ENCODE measurements at regions not wholly inside any gene's neighbourhood (a gene's known extent, or its start where the extent isn't known, plus 50 kb on each side); places are given as distances from the start of the nearest gene placed in this dataset.

GRCh38 chr1:117783606-117784396 is 145.6 kb downstream of the GDAP2 start:
- no TSS peak for BruUV-seq (replicated peaks)
- DNase-seq (ENCODE audit: low read depth, low spot score) (no peak), ATAC-seq (no peak)
- Histone ChIP-seq H3K79me2 (ENCODE audit: insufficient read depth, low read length) (no peaks in the 10 kb centered on the region), H2AFZ (ENCODE audit: low read depth, low read length, poor library complexity, severe bottlenecking) (no peak overlapping the region), H3K9me3 (ENCODE audit: control insufficient read depth in 1 of 2, insufficient read depth in 1 of 2, low read depth in 1 of 2, low read length in 2 of 2) (no peaks in the 10 kb centered on the region), H3K27me3 (ENCODE audit: insufficient read depth, low read length) (no peaks in the 10 kb centered on the region), H3K9me2 (ENCODE audit: insufficient read depth) (no peaks in the 10 kb centered on the region), H3K27ac (ENCODE audit: low read depth, low read length) (no peak overlapping the region), H4K20me1 (ENCODE audit: insufficient read depth) (no peaks in the 10 kb centered on the region), H3K4me3 (replicated peaks in 1 of 2; ENCODE audit: low read depth in 1 of 2, low read length in 2 of 2) (no peak overlapping the region), H3K9ac (ENCODE audit: low read length) (no peak overlapping the region), H3K4me2 (ENCODE audit: low read length) (no peak overlapping the region), H3K36me3 (ENCODE audit: control insufficient read depth in 1 of 2, insufficient read depth in 2 of 2, low read length in 2 of 2) (no peaks in the 10 kb centered on the region), H3K4me1 (ENCODE audit: control insufficient read depth in 1 of 2, insufficient read depth in 2 of 2, low read length in 2 of 2) (no peaks in the 10 kb centered on the region)
- POLR2A ChIA-PET = no interaction called here
- intact Hi-C loops (cut with micrococcal nuclease) = no loop called here
- RAD21 ChIA-PET (ENCODE audit: low non-redundant PET in 1 of 2, low total read pairs in 2 of 2, uncharacterized antibody in 2 of 2, unreplicated experiment in 2 of 2) = no interaction called here
- TF ChIP-seq EZH2phosphoT487 (IDR thresholded peaks at IDR 0.05; ENCODE audit: borderline replicate concordance) (no peak), ELF1 (IDR thresholded peaks at IDR 0.05; ENCODE audit: borderline replicate concordance, low read depth) (no peak)
- CTCF ChIA-PET = interaction anchor here (1.2 kb wide), 1 partner anchor 29 kb away, joined by 3 read pairs; no protein-coding TSS in a partner anchor

- H4K20me1 ChIP-seq (ENCODE audit: insufficient read depth) = no peaks in the 10 kb centered on the region
- ChIA-PET POLR2A (no interaction called here), CTCF (interaction anchor here (1.0 kb wide), 1 partner anchor 30 kb away, joined by 4 read pairs; no protein-coding TSS in a partner anchor), RAD21 (ENCODE audit: low non-redundant PET in 1 of 2, low total read pairs in 2 of 2, uncharacterized antibody in 2 of 2, unreplicated experiment in 2 of 2) (no interaction called here)
- H3K27me3 ChIP-seq (ENCODE audit: insufficient read depth, low read length) = no peaks in the 10 kb centered on the region
- BruUV-seq (replicated peaks) = no TSS peak
- H3K4me2 ChIP-seq (ENCODE audit: low read length) = no peak overlapping the region
- no peaks in the 10 kb centered on the region for H3K4me1 ChIP-seq (ENCODE audit: control insufficient read depth in 1 of 2, insufficient read depth in 2 of 2, low read length in 2 of 2)
- no peaks in the 10 kb centered on the region for H3K9me3 ChIP-seq (ENCODE audit: control insufficient read depth in 1 of 2, insufficient read depth in 1 of 2, low read depth in 1 of 2, low read length in 2 of 2)
- TF ChIP-seq ELF1 (IDR thresholded peaks at IDR 0.05; ENCODE audit: borderline replicate concordance, low read depth) (no peak), POLR2AphosphoS5 (IDR thresholded peaks at IDR 0.05; ENCODE audit: low read depth, low read length) (no peak), FOSL1 (IDR thresholded peaks at IDR 0.05; ENCODE audit: low read depth) (no peak), EGR1 (IDR thresholded peaks at IDR 0.05; ENCODE audit: low read depth) (no peak), ZNF274 (IDR thresholded peaks at IDR 0.05; ENCODE audit: low read depth, low read length) (no peak), POLR2A (IDR thresholded peaks at IDR 0.05; ENCODE audit: borderline replicate concordance, extremely low read depth, insufficient read depth, insufficient read length) (no peak), ZBTB33 (IDR thresholded peaks at IDR 0.05; ENCODE audit: extremely low read depth, insufficient replicate concordance, low read length) (no peak), TCF7L2 (IDR thresholded peaks at IDR 0.05; ENCODE audit: borderline replicate concordance, extremely low read depth, insufficient read depth, insufficient read length) (no peak), ATF3 (IDR thresholded peaks at IDR 0.05) (no peak), EZH2 (IDR thresholded peaks at IDR 0.05) (no peak), EZH2phosphoT487 (IDR thresholded peaks at IDR 0.05; ENCODE audit: borderline replicate concordance) (no peak), YY1 (IDR thresholded peaks at IDR 0.05; ENCODE audit: extremely low read depth, insufficient replicate concordance, low read depth, low read length) (no peak)
- ATAC-seq (no peak), DNase-seq (ENCODE audit: low read depth, low spot score) (no peak)
- no peak overlapping the region for H3K27ac ChIP-seq (ENCODE audit: low read depth, low read length)
- intact Hi-C loops (cut with micrococcal nuclease) = no loop called here
- H2AFZ ChIP-seq (ENCODE audit: low read depth, low read length, poor library complexity, severe bottlenecking) = no peak overlapping the region
- H3K36me3 ChIP-seq (ENCODE audit: control insufficient read depth in 1 of 2, insufficient read depth in 2 of 2, low read length in 2 of 2) = no peaks in the 10 kb centered on the region
- no peaks in the 10 kb centered on the region for H3K79me2 ChIP-seq (ENCODE audit: insufficient read depth, low read length)
- H3K9me2 ChIP-seq (ENCODE audit: insufficient read depth) = no peaks in the 10 kb centered on the region
- H3K9ac ChIP-seq (ENCODE audit: low read length) = no peak overlapping the region
- no peak overlapping the region for H3K4me3 ChIP-seq (replicated peaks in 1 of 2; ENCODE audit: low read depth in 1 of 2, low read length in 2 of 2)
Observed at GRCh38 chr1:117788014-117788413, 141.4 kb downstream of the GDAP2 start.
